MM.1S (cell line): ENCODE measurements at regions not wholly inside any gene's neighbourhood (a gene's known extent, or its start where the extent isn't known, plus 50 kb on each side); places are given as distances from the start of the nearest gene placed in this dataset.

Experiments used
- EZH2phosphoT487 ChIP-seq: fragments of 300-600 bp; sonication (generic); IDR thresholded peaks from 2 replicates; pipeline ENCODE4 v1.6.1; 2018; ENCODE audit warnings: antibody characterized with exemption, low read length
- TF ChIP-seq, protein P1 (sequence below): fragments of 300-600 bp; sonication (generic); IDR thresholded peaks from 2 replicates; pipeline ENCODE4 v1.5.1; 2016; ENCODE audit warnings: antibody characterized with exemption, low read length, mixed read lengths

DNA sequence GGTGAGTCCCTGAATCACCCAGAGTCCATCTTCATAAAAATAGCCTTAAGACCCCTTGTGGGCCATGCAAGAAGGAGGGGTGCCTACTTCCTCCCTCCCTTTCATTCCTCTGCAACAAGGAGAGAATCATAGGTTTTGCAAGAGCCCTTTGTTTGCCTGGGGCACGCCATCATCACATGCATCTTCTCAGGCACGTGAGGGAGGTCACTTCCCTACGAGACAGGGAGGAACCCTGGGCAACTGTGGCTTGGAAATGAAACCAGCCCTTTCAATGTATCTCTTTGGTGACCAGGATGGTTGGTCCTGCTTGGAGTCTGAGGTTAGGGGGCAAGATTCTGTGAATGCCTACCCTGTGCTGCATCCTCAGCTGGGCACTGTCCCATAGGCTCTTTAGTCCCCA is 194.8 kb downstream of the MAFB start:
- TF ChIP-seq, protein P1, sequence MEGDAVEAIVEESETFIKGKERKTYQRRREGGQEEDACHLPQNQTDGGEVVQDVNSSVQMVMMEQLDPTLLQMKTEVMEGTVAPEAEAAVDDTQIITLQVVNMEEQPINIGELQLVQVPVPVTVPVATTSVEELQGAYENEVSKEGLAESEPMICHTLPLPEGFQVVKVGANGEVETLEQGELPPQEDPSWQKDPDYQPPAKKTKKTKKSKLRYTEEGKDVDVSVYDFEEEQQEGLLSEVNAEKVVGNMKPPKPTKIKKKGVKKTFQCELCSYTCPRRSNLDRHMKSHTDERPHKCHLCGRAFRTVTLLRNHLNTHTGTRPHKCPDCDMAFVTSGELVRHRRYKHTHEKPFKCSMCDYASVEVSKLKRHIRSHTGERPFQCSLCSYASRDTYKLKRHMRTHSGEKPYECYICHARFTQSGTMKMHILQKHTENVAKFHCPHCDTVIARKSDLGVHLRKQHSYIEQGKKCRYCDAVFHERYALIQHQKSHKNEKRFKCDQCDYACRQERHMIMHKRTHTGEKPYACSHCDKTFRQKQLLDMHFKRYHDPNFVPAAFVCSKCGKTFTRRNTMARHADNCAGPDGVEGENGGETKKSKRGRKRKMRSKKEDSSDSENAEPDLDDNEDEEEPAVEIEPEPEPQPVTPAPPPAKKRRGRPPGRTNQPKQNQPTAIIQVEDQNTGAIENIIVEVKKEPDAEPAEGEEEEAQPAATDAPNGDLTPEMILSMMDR: no peak
- no peak for TF ChIP-seq EZH2phosphoT487
